Colonic mucosa (tissue), 4 donors: ENCODE measurements at regions not wholly inside any gene's neighbourhood (a gene's known extent, or its start where the extent isn't known, plus 50 kb on each side); places are given as distances from the start of the nearest gene placed in this dataset.

ENCODE experiments used
- DNase-seq: peaks from one replicate; pipeline ENCODE4 v3.0.0-alpha.2; 2020
- H3K27ac ChIP-seq: fragments of 200-600 bp; one replicate; pipeline ENCODE4 v1.8.0; 2021
- H3K27me3 ChIP-seq: fragments of 200-600 bp; one replicate; pipeline ENCODE4 v1.8.0; 2021
- H3K36me3 ChIP-seq: fragments of 200-600 bp; one replicate; pipeline ENCODE4 v1.8.0; 2021
- H3K4me1 ChIP-seq: fragments of 200-600 bp; one replicate; pipeline ENCODE4 v1.8.0; 2021; ENCODE audit warnings: mild to moderate bottlenecking
- H3K4me3 ChIP-seq: fragments of 200-600 bp; one replicate; pipeline ENCODE4 v1.8.0; 2021
- H3K9ac ChIP-seq, 2 donors: one replicate each; pipeline ENCODE4 v1.7.0; 2013; ENCODE audit warnings: control low read depth in 2 of 2, low read depth in 2 of 2, low read length in 2 of 2
- H3K9me3 ChIP-seq: fragments of 200-600 bp; one replicate; pipeline ENCODE4 v1.8.0; 2021
- CTCF ChIP-seq: fragments of 200-600 bp; IDR thresholded peaks from one replicate; pipeline ENCODE4 v1.8.0; 2022; ENCODE audit warnings: antibody characterized with exemption, mild to moderate bottlenecking
- intact Hi-C: fragments of 100-400 bp; cut with DNase I; formaldehyde crosslinking; loops from one replicate; pipeline ENCODE4 v1.14.1; 2022
- donor health status: healthy.
- donor health status: DM: no; HTN: no; CAD: no.
- donor health status: DM: no; HTN: no; CAD: no.

- no peak overlapping the region for H3K9ac ChIP-seq
- no peak overlapping the region for H3K4me3 ChIP-seq
- H3K4me1 ChIP-seq = no peaks in the 10 kb centered on the region
- no peaks in the 10 kb centered on the region for H3K9me3 ChIP-seq
- H3K27ac ChIP-seq = no peak overlapping the region
- no peak for DNase-seq
- no peak for TF ChIP-seq CTCF
- intact Hi-C loops = no loop called here
- no peaks in the 10 kb centered on the region for H3K27me3 ChIP-seq
- no peaks in the 10 kb centered on the region for H3K36me3 ChIP-seq
Observed at GRCh38 chr7:9091282-9091681, 657.9 kb downstream of the NXPH1 start.

- Histone ChIP-seq H3K36me3 (no peaks in the 10 kb centered on the region), H3K4me1 (no peaks in the 10 kb centered on the region), H3K9ac (no peak overlapping the region), H3K27ac (no peak overlapping the region), H3K4me3 (no peak overlapping the region), H3K27me3 (no peaks in the 10 kb centered on the region), H3K9me3 (no peaks in the 10 kb centered on the region)
- TF ChIP-seq CTCF = no peak
- intact Hi-C loops = no loop called here
- DNase-seq = no peak
Observed at GRCh38 chr7:9097565-9098060, 664.2 kb downstream of the NXPH1 start.

GRCh38 chr7:9100289-9100688, 666.9 kb downstream of the NXPH1 start:
- Histone ChIP-seq H3K27ac (no peak overlapping the region), H3K4me1 (no peaks in the 10 kb centered on the region), H3K36me3 (no peaks in the 10 kb centered on the region), H3K4me3 (no peak overlapping the region), H3K9ac (no peak overlapping the region), H3K9me3 (no peaks in the 10 kb centered on the region), H3K27me3 (no peaks in the 10 kb centered on the region)
- intact Hi-C loops = no loop called here
- DNase-seq = no peak
- TF ChIP-seq CTCF = no peak

GRCh38 chr7:9102846-9103245, 669.4 kb downstream of the NXPH1 start:
- Histone ChIP-seq H3K4me1 (no peaks in the 10 kb centered on the region), H3K36me3 (no peaks in the 10 kb centered on the region), H3K9ac (no peak overlapping the region), H3K4me3 (no peak overlapping the region), H3K27ac (no peak overlapping the region), H3K27me3 (no peaks in the 10 kb centered on the region), H3K9me3 (no peaks in the 10 kb centered on the region)
- no peak for DNase-seq
- TF ChIP-seq CTCF = no peak
- intact Hi-C loops = no loop called here

GRCh38 chr7:9106747-9107146, 673.3 kb downstream of the NXPH1 start:
- Histone ChIP-seq H3K27me3 (no peaks in the 10 kb centered on the region), H3K4me3 (no peak overlapping the region), H3K4me1 (no peaks in the 10 kb centered on the region), H3K9me3 (no peaks in the 10 kb centered on the region), H3K36me3 (no peaks in the 10 kb centered on the region), H3K9ac (no peak overlapping the region), H3K27ac (no peak overlapping the region)
- TF ChIP-seq CTCF = no peak
- DNase-seq = no peak
- intact Hi-C loops = no loop called here

- Histone ChIP-seq H3K27me3 (no peaks in the 10 kb centered on the region), H3K4me3 (no peak overlapping the region), H3K9ac (no peak overlapping the region), H3K36me3 (no peaks in the 10 kb centered on the region), H3K27ac (no peak overlapping the region), H3K4me1 (no peaks in the 10 kb centered on the region), H3K9me3 (no peaks in the 10 kb centered on the region)
- intact Hi-C loops = no loop called here
- DNase-seq = no peak
- no peak for TF ChIP-seq CTCF
Observed at GRCh38 chr7:9120331-9120730, 686.9 kb downstream of the NXPH1 start.
